H1 (cell line): ENCODE measurements at regions not wholly inside any gene's neighbourhood (a gene's known extent, or its start where the extent isn't known, plus 50 kb on each side); places are given as distances from the start of the nearest gene placed in this dataset.

Experiments used
- CTCF ChIA-PET: fragments of 300-600 bp; sonication (Branson Sonifier 250); formaldehyde crosslinking; loops from one replicate; lab custom pipeline; 2021; ENCODE audit not compliant: partially characterized antibody; lab: Charles Lee
- POLR2A ChIA-PET: fragments of 300-600 bp; sonication (Branson Sonifier 250); formaldehyde crosslinking; loops from one replicate; lab custom pipeline; 2021; ENCODE audit warnings: inconsistent platforms; ENCODE audit not compliant: partially characterized antibody; lab: Charles Lee
- DNase-seq, 2 experiments: peaks; one replicate each; pipeline versions ENCODE4 v3.0.0 to v3.0.0-alpha.2; 2010 to 2022; ENCODE audit warnings: low spot score in 2 of 2, low read depth in 1 of 2, mixed read lengths in 1 of 2
- FAIRE-seq: peaks from 2 replicates; lab custom pipeline; 2011; peaks lifted over from hg19 to GRCh38; lab: Jason Lieb, UNC
- H2AFZ ChIP-seq: 2 replicates; pipeline ENCODE4 v1.8.1; 2012; ENCODE audit warnings: low read length, inconsistent platforms
- H2AK5ac ChIP-seq: 2 replicates; pipeline ENCODE4 v1.6.1; 2013; ENCODE audit warnings: low read depth, low read length
- H2BK120ac ChIP-seq: replicated peaks from 2 replicates; pipeline ENCODE3; 2013; ENCODE audit warnings: low read depth, low read length, inconsistent platforms
- H2BK12ac ChIP-seq: 2 replicates; pipeline ENCODE4 v1.6.1; 2013; ENCODE audit warnings: low read depth, low read length
- H2BK15ac ChIP-seq: 2 replicates; pipeline ENCODE4 v1.6.1; 2013; ENCODE audit warnings: low read length
- H2BK20ac ChIP-seq: 2 replicates; pipeline ENCODE4 v1.6.1; 2013; ENCODE audit warnings: low read length
- H2BK5ac ChIP-seq: 2 replicates; pipeline ENCODE4 v1.6.1; 2013; ENCODE audit warnings: low read depth, low read length
- H3K14ac ChIP-seq: 2 replicates; pipeline ENCODE4 v1.6.1; 2013; ENCODE audit warnings: inconsistent platforms; ENCODE audit not compliant: insufficient read length
- H3K18ac ChIP-seq: 2 replicates; pipeline ENCODE4 v1.6.1; 2013; ENCODE audit warnings: low read length; ENCODE audit errors: extremely low read depth
- H3K23ac ChIP-seq: 2 replicates; pipeline ENCODE4 v1.6.1; 2013; ENCODE audit warnings: inconsistent platforms; ENCODE audit not compliant: insufficient read length
- H3K23me2 ChIP-seq: 2 replicates; pipeline ENCODE4 v1.6.1; 2013; ENCODE audit warnings: low read depth, low read length
- H3K27ac ChIP-seq: 2 replicates; pipeline ENCODE4 v1.6.1; 2011; ENCODE audit warnings: low read depth, low read length, inconsistent platforms
- H3K27me3 ChIP-seq, 4 experiments: replicated peaks in 1 of 4; 1 replicate in 1 of 4; 2 replicates in 3 of 4; pipeline versions ENCODE4 v1.6.1 to v1.8.1; 2011 to 2013; ENCODE audit warnings: low read length in 3 of 4, mild to moderate bottlenecking in 3 of 4, inconsistent platforms in 2 of 4, mixed read lengths in 2 of 4, moderate library complexity in 1 of 4; ENCODE audit not compliant: control insufficient read depth in 3 of 4, insufficient read depth in 3 of 4; ENCODE audit errors: extremely low read depth in 1 of 4
- H3K36me3 ChIP-seq, 4 experiments: 2 replicates each; pipeline versions ENCODE4 v1.6.1 to v1.8.1; 2011 to 2013; ENCODE audit warnings: mild to moderate bottlenecking in 4 of 4, low read length in 3 of 4, moderate library complexity in 2 of 4, control low read depth in 1 of 4, inconsistent platforms in 1 of 4; ENCODE audit not compliant: insufficient read depth in 4 of 4, control insufficient read depth in 2 of 4
- H3K4ac ChIP-seq: replicated peaks from 2 replicates; pipeline ENCODE3; 2013; ENCODE audit warnings: low read length, low read depth, mixed read lengths, inconsistent platforms; ENCODE audit not compliant: insufficient read length
- H3K4me1 ChIP-seq, 4 experiments: replicated peaks in 1 of 4; 1 replicate in 1 of 4; 2 replicates in 3 of 4; pipeline versions ENCODE4 v1.6.1 to v1.8.1; 2011 to 2013; ENCODE audit warnings: low read length in 3 of 4, inconsistent platforms in 2 of 4, mixed read lengths in 1 of 4; ENCODE audit not compliant: insufficient read depth in 4 of 4, control insufficient read depth in 3 of 4
- H3K4me2 ChIP-seq, 2 experiments: 2 replicates each; pipeline versions ENCODE4 v1.6.1 to v1.8.1; 2011 to 2013; ENCODE audit warnings: low read depth in 2 of 2, low read length in 2 of 2, control low read depth in 1 of 2, inconsistent platforms in 1 of 2, mild to moderate bottlenecking in 1 of 2; ENCODE audit not compliant: insufficient read depth in 1 of 2
- H3K4me3 ChIP-seq, 4 experiments: fragments of 200-600, 300-600 bp in 1 of 4; sonication (generic), shearing (Covaris generic), sonication (Bioruptor Twin) in 1 of 4; 2 replicates each; pipeline versions ENCODE4 v1.5.1 to v1.8.1; 2011 to 2016; ENCODE audit warnings: low read length in 4 of 4, low read depth in 3 of 4, control low read depth in 2 of 4, inconsistent platforms in 2 of 4, mild to moderate bottlenecking in 2 of 4, mixed read lengths in 1 of 4, moderate library complexity in 1 of 4; ENCODE audit not compliant: insufficient read depth in 2 of 4; ENCODE audit errors: extremely low read depth in 1 of 4
- H3K56ac ChIP-seq: replicated peaks from 2 replicates; pipeline ENCODE3; 2013; ENCODE audit warnings: low read depth, mild to moderate bottlenecking, mixed read lengths, low read length, inconsistent platforms; ENCODE audit not compliant: insufficient read length
- H3K79me1 ChIP-seq: 2 replicates; pipeline ENCODE4 v1.6.1; 2013; ENCODE audit warnings: low read depth, low read length, control low read depth
- H3K79me2 ChIP-seq, 2 experiments: 2 replicates each; pipeline versions ENCODE4 v1.6.1 to v1.8.1; 2012 to 2013; ENCODE audit warnings: low read length in 2 of 2, mild to moderate bottlenecking in 2 of 2, inconsistent platforms in 1 of 2; ENCODE audit not compliant: insufficient read depth in 2 of 2, control insufficient read depth in 1 of 2
- H3K9ac ChIP-seq, 4 experiments: replicated peaks in 1 of 4; 1 replicate in 1 of 4; 2 replicates in 3 of 4; pipeline versions ENCODE4 v1.6.1 to v1.8.1; 2011 to 2013; ENCODE audit warnings: low read depth in 3 of 4, low read length in 3 of 4, control low read depth in 2 of 4, mild to moderate bottlenecking in 2 of 4, moderate library complexity in 2 of 4, inconsistent platforms in 1 of 4; ENCODE audit errors: extremely low read depth in 1 of 4
- H3K9me3 ChIP-seq, 2 experiments: 2 replicates each; pipeline versions ENCODE4 v1.6.1 to v1.8.1; 2012 to 2013; ENCODE audit warnings: mild to moderate bottlenecking in 2 of 2, moderate library complexity in 2 of 2, control low read depth in 1 of 2, inconsistent platforms in 1 of 2, low read depth in 1 of 2, low read length in 1 of 2, mixed read lengths in 1 of 2; ENCODE audit not compliant: insufficient read depth in 2 of 2
- H4K20me1 ChIP-seq, 2 experiments: replicated peaks in 1 of 2; 2 replicates each; pipeline versions ENCODE3 to v1.8.1; 2011 to 2013; ENCODE audit warnings: inconsistent platforms in 2 of 2, low read length in 2 of 2, mild to moderate bottlenecking in 1 of 2; ENCODE audit not compliant: insufficient read depth in 2 of 2, control insufficient read depth in 1 of 2
- H4K5ac ChIP-seq: 2 replicates; pipeline ENCODE4 v1.6.1; 2013; ENCODE audit warnings: low read length, low read depth, mixed read lengths, inconsistent platforms; ENCODE audit not compliant: insufficient read length
- H4K8ac ChIP-seq: 2 replicates; pipeline ENCODE4 v1.8.0; 2013; ENCODE audit warnings: mild to moderate bottlenecking, moderate library complexity, low read length, inconsistent platforms; ENCODE audit not compliant: insufficient read depth; ENCODE audit errors: extremely low read depth
- H4K91ac ChIP-seq: replicated peaks from 2 replicates; pipeline ENCODE3; 2013; ENCODE audit warnings: low read length, mixed read lengths, inconsistent platforms; ENCODE audit not compliant: insufficient read length
- BRCA1 ChIP-seq: IDR thresholded peaks from 2 replicates; pipeline ENCODE4 v1.6.1; 2012; ENCODE audit warnings: low read depth, low read length, improper control_type of control experiment
- CEBPB ChIP-seq: IDR thresholded peaks from 2 replicates; pipeline ENCODE4 v1.6.1; 2012; ENCODE audit warnings: low read depth, low read length
- E2F6 ChIP-seq: IDR thresholded peaks from 2 replicates; pipeline ENCODE4 v1.6.1; 2012; ENCODE audit warnings: inconsistent platforms
- FOSL1 ChIP-seq: IDR thresholded peaks from 2 replicates; pipeline ENCODE4 v1.6.1; 2011; ENCODE audit warnings: mild to moderate bottlenecking, low read depth, low read length, moderate library complexity; ENCODE audit not compliant: insufficient read depth
- JUND ChIP-seq: IDR thresholded peaks from 2 replicates; pipeline ENCODE4 v1.6.1; 2011; ENCODE audit warnings: mild to moderate bottlenecking, improper control_type of control experiment, low read length
- KDM1A ChIP-seq: fragments of 200-600, 300-600 bp; sonication (generic); IDR thresholded peaks from 2 replicates; pipeline ENCODE4 v1.7.1; 2016; ENCODE audit warnings: mild to moderate bottlenecking, low read length, borderline replicate concordance
- RAD21 ChIP-seq, 2 experiments: IDR thresholded peaks in 1 of 2; conservative IDR thresholded peaks in 1 of 2; 2 replicates each; pipeline ENCODE4 v1.6.1; 2011; ENCODE audit warnings: low read depth in 2 of 2, low read length in 2 of 2, improper control_type of control experiment in 1 of 2, inconsistent platforms in 1 of 2, mild to moderate bottlenecking in 1 of 2, moderate library complexity in 1 of 2
- SAP30 ChIP-seq: fragments of 300-600 bp; sonication (generic); IDR thresholded peaks from 2 replicates; pipeline ENCODE4 v1.7.1; 2012; ENCODE audit warnings: low read length, moderate library complexity, mild to moderate bottlenecking, inconsistent platforms; ENCODE audit not compliant: insufficient read depth, insufficient replicate concordance
- SIN3A ChIP-seq, 2 experiments: IDR thresholded peaks in 1 of 2; conservative IDR thresholded peaks in 1 of 2; 2 replicates each; pipeline ENCODE4 v1.6.1; 2011 to 2012; ENCODE audit warnings: low read length in 2 of 2, improper control_type of control experiment in 1 of 2, low read depth in 1 of 2, mild to moderate bottlenecking in 1 of 2
- TCF12 ChIP-seq: IDR thresholded peaks from 2 replicates; pipeline ENCODE4 v1.6.1; 2011; ENCODE audit warnings: low read depth, mild to moderate bottlenecking, low read length
- TEAD4 ChIP-seq: IDR thresholded peaks from 2 replicates; pipeline ENCODE4 v1.6.1; 2012; ENCODE audit warnings: low read depth, low read length, inconsistent platforms, mixed read lengths
- whole genome bisulfite sequencing, 2 experiments: shearing (Covaris generic) in 1 of 2; methylation state at CpG; one replicate each; pipeline versions ENCODE4 v1.1.6 to v1.1.7; 2013 to 2015; ENCODE audit warnings: low lambda C conversion rate in 2 of 2, mixed read lengths in 2 of 2, inconsistent platforms in 1 of 2, low coverage in 1 of 2, missing lambda C conversion rate in 1 of 2; ENCODE audit not compliant: insufficient replicate concordance in 2 of 2, insufficient coverage in 1 of 2, insufficient read length in 1 of 2; ENCODE audit errors: extremely low coverage in 1 of 2, missing lambda C conversion rate in 1 of 2; 5-methylcytosine and 5-hydroxymethylcytosine counted together

- Histone ChIP-seq H4K91ac (no peak overlapping the region), H2BK20ac (no peak overlapping the region), H2BK120ac (no peak overlapping the region), H3K56ac (no peak overlapping the region), H3K36me3 (no peaks in the 10 kb centered on the region), H3K4me2 (no peak overlapping the region), H2BK12ac (no peak overlapping the region), H4K20me1 (no peaks in the 10 kb centered on the region), H2BK5ac (no peak overlapping the region), H2BK15ac (no peak overlapping the region), H3K4me1 (peaks cover 0 to 2% (median 0%) of the 10 kb centered on the region in 4 experiments; a peak in 1 of 7 replicates), H3K9me3 (no peaks in the 10 kb centered on the region; a peak in 1 of 4 replicates), H3K79me2 (no peaks in the 10 kb centered on the region), H3K23me2 (no peaks in the 10 kb centered on the region), H3K18ac (no peak overlapping the region), H3K4me3 (no peak overlapping the region), H4K8ac (no peak overlapping the region), H3K79me1 (no peaks in the 10 kb centered on the region), H4K5ac (no peak overlapping the region), H3K14ac (no peak overlapping the region), H2AK5ac (no peak overlapping the region), H3K9ac (no peak overlapping the region), H3K4ac (no peak overlapping the region), H3K27ac (no peak overlapping the region), H2AFZ (0 out of 2 replicates have a peak overlapping the region, but pooled peaks have one; percentile 1), H3K27me3 (no peaks in the 10 kb centered on the region), H3K23ac (no peak overlapping the region)
- ChIA-PET POLR2A (no interaction called here), CTCF (no interaction called here)
- no peak for DNase-seq
- 94% methylated on average over 1 of the region's 1 CpG; no CpG with 5 or more reads in 1 of the 2 experiments for WGBS, 2 experiments
- no peak for FAIRE-seq
- TF ChIP-seq FOSL1 (no peak), KDM1A (no peak), RAD21 (IDR thresholded peaks at IDR 0.05 in 1 of 2, conservative IDR thresholded peaks at IDR 0.05 in 1 of 2; ENCODE audit: low read depth in 2 of 2, low read length in 2 of 2) (no peak), SIN3A (conservative IDR thresholded peaks at IDR 0.05 in 1 of 2, IDR thresholded peaks at IDR 0.05 in 1 of 2; ENCODE audit: low read depth in 1 of 2, low read length in 2 of 2) (no peak), JUND (no peak), TEAD4 (no peak), SAP30 (no peak), BRCA1 (no peak), CEBPB (no peak), E2F6 (no peak), TCF12 (no peak)
Measured at GRCh38 chr20:55160996-55161395, 685.6 kb downstream of the DOK5 start.
